Type B pancreatic cell (in vitro differentiated cells): ENCODE measurements at regions not wholly inside any gene's neighbourhood (a gene's known extent, or its start where the extent isn't known, plus 50 kb on each side); places are given as distances from the start of the nearest gene placed in this dataset.

Experiments
- DNase-seq: peaks from one replicate; pipeline ENCODE4 v3.0.0; 2021; ENCODE audit warnings: mixed read lengths; ENCODE audit not compliant: unreplicated experiment; ENCODE audit errors: extremely low spot score
- H3K27ac Mint-ChIP-seq: 2 replicates; pipeline ENCODE4 v1.8.0; 2021; ENCODE audit warnings: mild to moderate bottlenecking, mixed read lengths
- H3K27me3 Mint-ChIP-seq: 2 replicates; pipeline ENCODE4 v1.8.0; 2021; ENCODE audit warnings: mixed read lengths
- H3K36me3 Mint-ChIP-seq: 2 replicates; pipeline ENCODE4 v1.8.0; 2021; ENCODE audit warnings: mixed read lengths
- H3K4me1 Mint-ChIP-seq: one replicate; pipeline ENCODE4 v1.8.0; 2021; ENCODE audit warnings: mixed read lengths; ENCODE audit not compliant: unreplicated experiment
- H3K4me3 Mint-ChIP-seq: 2 replicates; pipeline ENCODE4 v1.8.0; 2021; ENCODE audit warnings: mild to moderate bottlenecking, mixed read lengths
- H3K9me3 Mint-ChIP-seq: 2 replicates; pipeline ENCODE4 v1.8.0; 2021; ENCODE audit warnings: mixed read lengths
- CTCF ChIP-seq: fragments of 200-600 bp; sonication (generic); conservative IDR thresholded peaks from 2 replicates; pipeline ENCODE4 v1.5.0; 2021; ENCODE audit warnings: antibody characterized with exemption, mild to moderate bottlenecking

DNA sequence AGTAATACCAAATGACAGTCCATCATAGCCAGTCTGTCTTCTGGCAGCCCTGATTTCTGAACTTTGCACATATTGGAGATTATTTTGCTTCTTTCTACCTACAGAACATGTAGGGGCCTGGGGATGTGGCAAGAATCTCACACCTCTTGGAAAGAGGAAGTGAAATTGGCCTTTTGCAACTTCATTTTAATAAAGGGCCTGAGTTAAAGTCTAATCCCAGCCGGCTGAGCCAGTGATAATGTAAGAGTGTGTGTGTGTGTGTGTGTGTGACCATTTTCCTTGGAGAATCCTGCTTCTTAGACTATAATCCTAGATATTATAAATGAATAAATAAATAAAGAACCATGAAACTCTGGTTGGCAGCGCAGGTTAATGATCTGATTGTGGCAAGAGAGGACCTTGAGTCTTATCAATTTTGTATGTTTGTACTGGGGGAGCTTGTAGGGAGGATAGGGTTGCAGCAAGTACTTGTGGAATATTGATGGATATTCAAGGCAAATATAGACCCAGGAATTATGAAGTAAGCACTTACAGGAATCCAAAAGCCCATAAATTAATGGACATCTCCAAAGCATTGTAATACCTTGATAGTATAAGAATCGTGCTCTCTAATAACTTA lies 233.2 kb upstream of the AMIGO2 start:
- no peak overlapping the region for H3K27ac Mint-ChIP-seq
- H3K4me1 Mint-ChIP-seq, result peaks cover 6% of the 10 kb centered on the region
- no peak for DNase-seq
- H3K36me3 Mint-ChIP-seq, result no peaks in the 10 kb centered on the region
- no peak for TF ChIP-seq CTCF
- no peaks in the 10 kb centered on the region for H3K27me3 Mint-ChIP-seq
- no peaks in the 10 kb centered on the region for H3K9me3 Mint-ChIP-seq
- H3K4me3 Mint-ChIP-seq, result no peak overlapping the region

DNA sequence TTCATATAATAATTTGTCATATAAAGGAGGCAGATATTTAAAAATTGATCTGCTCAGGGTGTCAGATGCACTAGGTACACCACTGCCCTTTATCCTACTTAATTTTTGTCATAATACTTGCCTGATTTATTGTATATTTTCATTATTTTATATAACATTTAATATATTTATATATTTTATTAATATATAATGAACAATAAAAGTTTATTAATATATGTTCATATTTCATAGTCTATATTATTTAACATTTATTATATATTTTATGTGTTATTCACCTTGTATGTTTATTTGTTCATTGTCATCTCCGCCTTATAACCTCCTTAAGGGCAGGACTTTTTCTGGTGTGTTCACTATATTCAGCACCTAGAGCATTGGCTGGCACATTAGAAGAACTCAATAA lies 232.4 kb upstream of the AMIGO2 start:
- no peak for TF ChIP-seq CTCF
- Mint-ChIP-seq H3K4me1 (peaks cover 6% of the 10 kb centered on the region), H3K9me3 (no peaks in the 10 kb centered on the region), H3K27me3 (no peaks in the 10 kb centered on the region), H3K36me3 (no peaks in the 10 kb centered on the region), H3K27ac (no peak overlapping the region), H3K4me3 (no peak overlapping the region)
- no peak for DNase-seq

DNA sequence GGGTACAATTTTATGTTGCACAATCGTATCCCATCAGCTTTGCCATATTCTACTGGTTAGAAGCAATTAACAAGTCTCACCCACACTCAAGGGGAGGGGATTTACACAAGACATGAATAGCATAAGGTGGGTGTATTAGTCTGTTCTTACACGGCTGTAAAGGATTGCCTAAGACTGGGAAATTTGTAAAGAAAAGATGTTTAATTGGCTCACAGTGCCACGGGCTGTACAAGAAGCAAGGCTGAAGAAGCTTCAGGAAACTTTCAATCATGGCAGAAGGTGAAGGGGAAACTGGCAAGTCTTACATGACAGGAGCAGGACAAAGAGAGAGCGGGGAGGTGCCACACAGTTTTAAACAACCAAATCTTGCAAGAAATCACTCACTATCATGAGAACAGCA lies 231.8 kb upstream of the AMIGO2 start:
- Mint-ChIP-seq H3K9me3 (no peaks in the 10 kb centered on the region), H3K27me3 (no peaks in the 10 kb centered on the region), H3K4me1 (peaks cover 2% of the 10 kb centered on the region), H3K36me3 (no peaks in the 10 kb centered on the region), H3K27ac (no peak overlapping the region), H3K4me3 (no peak overlapping the region)
- no peak for DNase-seq
- no peak for TF ChIP-seq CTCF

DNA sequence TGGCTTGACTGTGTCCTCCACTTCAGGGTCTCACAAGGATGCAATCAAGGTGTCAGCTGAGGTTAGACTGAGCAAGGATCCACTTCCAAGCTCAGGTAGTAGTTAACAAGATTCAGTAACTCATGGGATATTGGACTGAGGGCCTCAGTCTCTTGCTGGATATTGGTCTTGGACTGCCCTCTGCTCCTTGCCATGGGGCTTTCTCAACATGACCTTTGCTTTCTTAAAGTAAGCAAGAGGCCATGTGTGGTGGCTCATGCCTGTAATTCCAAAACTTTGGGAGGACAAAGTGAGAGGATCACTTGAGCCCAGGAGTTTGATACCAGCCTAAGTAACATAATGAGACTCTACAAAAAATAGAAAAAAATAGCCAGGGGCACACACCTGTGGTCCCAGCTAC lies 231.3 kb upstream of the AMIGO2 start:
- H3K36me3 Mint-ChIP-seq, result no peaks in the 10 kb centered on the region
- no peaks in the 10 kb centered on the region for H3K27me3 Mint-ChIP-seq
- H3K4me3 Mint-ChIP-seq, result no peak overlapping the region
- no peak overlapping the region for H3K27ac Mint-ChIP-seq
- no peak for TF ChIP-seq CTCF
- H3K4me1 Mint-ChIP-seq, result no peaks in the 10 kb centered on the region
- no peak for DNase-seq
- H3K9me3 Mint-ChIP-seq, result no peaks in the 10 kb centered on the region

GRCh38 chr12:47308672-47309071 lies 228.9 kb upstream of the AMIGO2 start:
- DNase-seq, result no peak
- H3K27me3 Mint-ChIP-seq, result no peaks in the 10 kb centered on the region
- no peak for TF ChIP-seq CTCF
- H3K27ac Mint-ChIP-seq, result no peak overlapping the region
- no peaks in the 10 kb centered on the region for H3K9me3 Mint-ChIP-seq
- H3K4me3 Mint-ChIP-seq, result no peak overlapping the region
- H3K36me3 Mint-ChIP-seq, result no peaks in the 10 kb centered on the region
- H3K4me1 Mint-ChIP-seq, result no peaks in the 10 kb centered on the region
